CD4-positive, alpha-beta T cell treated with Interleukin-2 at 100 ng/mL for 4 hours (primary cell): ENCODE measurements at regions not wholly inside any gene's neighbourhood (a gene's known extent, or its start where the extent isn't known, plus 50 kb on each side); places are given as distances from the start of the nearest gene placed in this dataset.
"Not testable (repeated sequence)": the region's sequence is repeated elsewhere in the genome, so short reads cannot be mapped to it uniquely, and the experiment has no call there.

ENCODE experiments used
- DNase-seq: peaks from one replicate; pipeline ENCODE4 v3.0.0-alpha.2; 2020; ENCODE audit warnings: low spot score

- no peak for DNase-seq
Measured at GRCh38 chr5:114054594-114054993, 307.3 kb upstream of the KCNN2 start.

- DNase-seq, result no peak
Measured at GRCh38 chr5:114055318-114056184, 306.3 kb upstream of the KCNN2 start.

GRCh38 chr5:114056185-114056538, 305.7 kb upstream of the KCNN2 start:
- no peak for DNase-seq

- no peak for DNase-seq
Measured at GRCh38 chr5:114060866-114061265, 301.0 kb upstream of the KCNN2 start.

- no peak for DNase-seq
Measured at GRCh38 chr5:114062932-114063867, 298.7 kb upstream of the KCNN2 start.

- no peak for DNase-seq
Measured at GRCh38 chr5:114065912-114066311, 296.0 kb upstream of the KCNN2 start.

GRCh38 chr5:114070093-114070722, 291.7 kb upstream of the KCNN2 start:
- no peak for DNase-seq

- no peak for DNase-seq
Measured at GRCh38 chr5:114089259-114089658, 272.6 kb upstream of the KCNN2 start.

- DNase-seq, result no peak
Measured at GRCh38 chr5:114097570-114097969, 264.3 kb upstream of the KCNN2 start.

GRCh38 chr5:114099161-114099560, 262.7 kb upstream of the KCNN2 start:
- DNase-seq, result no peak

GRCh38 chr5:114101153-114101552, 260.7 kb upstream of the KCNN2 start:
- DNase-seq, result no peak

GRCh38 chr5:114113604-114114003, 248.3 kb upstream of the KCNN2 start:
- DNase-seq, result no peak

GRCh38 chr5:114116981-114117380, 244.9 kb upstream of the KCNN2 start:
- no peak for DNase-seq

GRCh38 chr5:114118511-114118910, 243.4 kb upstream of the KCNN2 start:
- no peak for DNase-seq

- DNase-seq, result no peak
Measured at GRCh38 chr5:114120166-114120565, 241.7 kb upstream of the KCNN2 start.

GRCh38 chr5:114122852-114123251, 239.0 kb upstream of the KCNN2 start:
- no peak for DNase-seq

GRCh38 chr5:114123654-114124053, 238.2 kb upstream of the KCNN2 start:
- no peak for DNase-seq

GRCh38 chr5:114146398-114146797, 215.5 kb upstream of the KCNN2 start:
- DNase-seq, result no peak

GRCh38 chr5:114148253-114148652, 213.6 kb upstream of the KCNN2 start:
- DNase-seq, result no peak

- not testable (repeated sequence) for DNase-seq
Measured at GRCh38 chr5:114148728-114149127, 213.1 kb upstream of the KCNN2 start.

- no peak for DNase-seq
Measured at GRCh38 chr5:114152656-114153360, 209.1 kb upstream of the KCNN2 start.

GRCh38 chr5:114153392-114153791, 208.5 kb upstream of the KCNN2 start:
- DNase-seq, result no peak
